H9 (cell line): ENCODE measurements at regions not wholly inside any gene's neighbourhood (a gene's known extent, or its start where the extent isn't known, plus 50 kb on each side); places are given as distances from the start of the nearest gene placed in this dataset.

Experiments
- DNase-seq: peaks from one replicate; pipeline ENCODE4 v3.0.0-alpha.2; 2017
- H2AFZ ChIP-seq: one replicate; pipeline ENCODE4 v1.6.1; 2013; ENCODE audit warnings: mild to moderate bottlenecking, low read length, control low read depth, moderate library complexity
- H2AK5ac ChIP-seq: 2 replicates; pipeline ENCODE4 v1.6.1; 2013; ENCODE audit warnings: low read length, control low read depth, mixed read lengths; ENCODE audit not compliant: insufficient read length
- H2BK120ac ChIP-seq: one replicate; pipeline ENCODE4 v1.6.1; 2013; ENCODE audit warnings: low read depth, mild to moderate bottlenecking, low read length, control low read depth, inconsistent platforms; ENCODE audit not compliant: poor library complexity, severe bottlenecking
- H2BK12ac ChIP-seq: 2 replicates; pipeline ENCODE4 v1.6.1; 2013; ENCODE audit warnings: low read length, control low read depth, mixed read lengths, low read depth; ENCODE audit not compliant: insufficient read length
- H2BK15ac ChIP-seq: 2 replicates; pipeline ENCODE4 v1.6.1; 2013; ENCODE audit warnings: low read depth, low read length, control low read depth
- H2BK20ac ChIP-seq: one replicate; pipeline ENCODE4 v1.6.1; 2013; ENCODE audit warnings: low read depth, mild to moderate bottlenecking, low read length, control low read depth, inconsistent platforms; ENCODE audit not compliant: poor library complexity, severe bottlenecking
- H2BK5ac ChIP-seq: 2 replicates; pipeline ENCODE4 v1.6.1; 2013; ENCODE audit warnings: low read length, control low read depth, mixed read lengths; ENCODE audit not compliant: insufficient read length
- H3K14ac ChIP-seq: 2 replicates; pipeline ENCODE4 v1.6.1; 2013; ENCODE audit warnings: low read length, control low read depth; ENCODE audit not compliant: insufficient read depth
- H3K18ac ChIP-seq: 2 replicates; pipeline ENCODE4 v1.6.1; 2013; ENCODE audit warnings: low read depth, mild to moderate bottlenecking, mixed read lengths, low read length, control low read depth; ENCODE audit not compliant: insufficient read length
- H3K23ac ChIP-seq: 2 replicates; pipeline ENCODE4 v1.6.1; 2013; ENCODE audit warnings: low read length, control low read depth, mixed read lengths, low read depth; ENCODE audit not compliant: insufficient read length
- H3K23me2 ChIP-seq: 2 replicates; pipeline ENCODE4 v1.6.1; 2013; ENCODE audit warnings: low read depth, mild to moderate bottlenecking, mixed read lengths, low read length, control low read depth; ENCODE audit not compliant: insufficient read length, poor library complexity, severe bottlenecking
- H3K27ac ChIP-seq: 2 replicates; pipeline ENCODE4 v1.5.1; 2013; ENCODE audit warnings: low read length, control low read depth, mixed read lengths, low read depth; ENCODE audit not compliant: insufficient read length
- H3K27me3 ChIP-seq: 2 replicates; pipeline ENCODE4 v1.6.1; 2013; ENCODE audit warnings: low read length, control low read depth, inconsistent platforms; ENCODE audit not compliant: insufficient read depth
- H3K4ac ChIP-seq: 2 replicates; pipeline ENCODE4 v1.6.1; 2013; ENCODE audit warnings: low read depth, mild to moderate bottlenecking, control low read depth, inconsistent platforms, low read length, moderate library complexity
- H3K4me1 ChIP-seq: 2 replicates; pipeline ENCODE4 v1.6.1; 2013; ENCODE audit warnings: low read length, control low read depth, inconsistent platforms; ENCODE audit not compliant: insufficient read depth
- H3K4me2 ChIP-seq: 2 replicates; pipeline ENCODE4 v1.6.1; 2013; ENCODE audit warnings: low read length, control low read depth, mixed read lengths; ENCODE audit not compliant: insufficient read length, insufficient read depth
- H3K56ac ChIP-seq: 2 replicates; pipeline ENCODE4 v1.6.1; 2013; ENCODE audit warnings: low read depth, mild to moderate bottlenecking, mixed read lengths, low read length, control low read depth; ENCODE audit not compliant: insufficient read length
- H3K79me1 ChIP-seq: 2 replicates; pipeline ENCODE4 v1.6.1; 2013; ENCODE audit warnings: low read depth, mild to moderate bottlenecking, moderate library complexity, low read length, control low read depth, inconsistent platforms; ENCODE audit not compliant: insufficient read depth, poor library complexity, severe bottlenecking
- H3K79me2 ChIP-seq: 2 replicates; pipeline ENCODE4 v1.6.1; 2013; ENCODE audit warnings: low read length, control low read depth, inconsistent platforms; ENCODE audit not compliant: insufficient read depth
- H3K9ac ChIP-seq: 2 replicates; pipeline ENCODE4 v1.6.1; 2013; ENCODE audit warnings: low read length, control low read depth, mixed read lengths; ENCODE audit not compliant: insufficient read length; ENCODE audit errors: extremely low read depth
- H3K9me3 ChIP-seq: one replicate; pipeline ENCODE4 v1.6.1; 2013; ENCODE audit warnings: low read depth, low read length, inconsistent platforms; ENCODE audit not compliant: control insufficient read depth
- H3T11ph ChIP-seq: one replicate; pipeline ENCODE4 v1.6.1; 2013; ENCODE audit warnings: mild to moderate bottlenecking, low read length, control low read depth, inconsistent platforms
- H4K20me1 ChIP-seq: one replicate; pipeline ENCODE4 v1.6.1; 2013; ENCODE audit not compliant: control insufficient read depth, insufficient read length, insufficient read depth
- H4K5ac ChIP-seq: 2 replicates; pipeline ENCODE4 v1.6.1; 2013; ENCODE audit warnings: low read depth, mild to moderate bottlenecking, mixed read lengths, low read length, control low read depth; ENCODE audit not compliant: insufficient read length
- H4K8ac ChIP-seq: replicated peaks from 2 replicates; pipeline ENCODE4 v1.6.1; 2013; ENCODE audit warnings: low read length, control low read depth, mixed read lengths, low read depth; ENCODE audit not compliant: insufficient read length
- H4K91ac ChIP-seq: 2 replicates; pipeline ENCODE4 v1.6.1; 2013; ENCODE audit warnings: low read depth, mild to moderate bottlenecking, moderate library complexity, mixed read lengths, low read length, control low read depth; ENCODE audit not compliant: insufficient read length
- H3K27ac Mint-ChIP-seq, 3 experiments: 2 replicates in 2 of 3; 3 replicates in 1 of 3; pipeline ENCODE4 v1.8.0; 2020 to 2021; ENCODE audit warnings: mixed read lengths in 3 of 3, mild to moderate bottlenecking in 1 of 3, moderate library complexity in 1 of 3
- H3K27me3 Mint-ChIP-seq: 2 replicates; pipeline ENCODE4 v1.8.0; 2021; ENCODE audit warnings: low read depth, mild to moderate bottlenecking, moderate library complexity, mixed read lengths
- H3K36me3 Mint-ChIP-seq, 3 experiments: 2 replicates in 2 of 3; 3 replicates in 1 of 3; pipeline ENCODE4 v1.8.0; 2020 to 2021; ENCODE audit warnings: low read depth in 3 of 3, mixed read lengths in 3 of 3; ENCODE audit not compliant: insufficient read depth in 1 of 3
- H3K4me1 Mint-ChIP-seq, 2 experiments: 2 replicates each; pipeline ENCODE4 v1.8.0; 2020; ENCODE audit warnings: mixed read lengths in 2 of 2
- H3K4me3 Mint-ChIP-seq, 2 experiments: 2 replicates in 1 of 2; 3 replicates in 1 of 2; pipeline ENCODE4 v1.8.0; 2020 to 2021; ENCODE audit warnings: mild to moderate bottlenecking in 2 of 2, mixed read lengths in 2 of 2, moderate library complexity in 1 of 2
- H3K9me3 Mint-ChIP-seq, 2 experiments: 2 replicates in 1 of 2; 3 replicates in 1 of 2; pipeline ENCODE4 v1.8.0; 2020; ENCODE audit warnings: mild to moderate bottlenecking in 2 of 2, mixed read lengths in 2 of 2, moderate library complexity in 1 of 2
- CTCF ChIP-seq: fragments of 200-600 bp; sonication (generic); conservative IDR thresholded peaks from 3 replicates; pipeline ENCODE4 v1.8.0; 2021; ENCODE audit warnings: antibody characterized with exemption, mild to moderate bottlenecking
- WGBS: extraction: QIAGEN DNeasy Blood & Tissue Kit; methylation state at CpG from one replicate; pipeline ENCODE4 v1.1.7; 2013; ENCODE audit warnings: missing lambda C conversion rate, low lambda C conversion rate, mixed read lengths; ENCODE audit not compliant: insufficient read length; ENCODE audit errors: extremely low coverage; 5-methylcytosine and 5-hydroxymethylcytosine counted together

DNA sequence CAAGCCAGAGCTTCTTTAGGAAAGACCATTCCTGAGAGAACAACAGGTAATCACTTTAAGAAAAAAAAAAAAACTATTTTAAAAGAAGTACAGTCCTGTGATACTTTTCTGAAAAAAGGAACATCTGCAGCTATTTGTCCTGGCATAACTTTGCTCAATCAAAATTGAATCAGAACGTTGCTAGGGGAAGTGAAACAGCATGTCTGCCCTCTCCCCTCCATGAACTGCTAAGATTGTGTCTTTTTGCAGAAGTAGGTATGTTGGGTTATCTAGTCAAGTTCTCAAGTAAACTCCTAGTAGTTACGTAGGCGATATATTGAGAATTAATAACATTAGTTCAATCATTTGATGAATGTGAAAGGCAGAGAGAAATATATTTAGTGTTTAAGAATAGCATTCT lies 1013.3 kb downstream of the TUSC7 start:
- peaks cover 0 to 2% of the 10 kb centered on the region in 2 experiments; a peak in 1 of 5 replicates for H3K9me3 Mint-ChIP-seq
- DNase-seq, result no peak
- H3K4ac ChIP-seq, result no peak overlapping the region
- H3K36me3 Mint-ChIP-seq, result no peaks in the 10 kb centered on the region; a peak in 1 of 7 replicates
- no peak overlapping the region for H4K8ac ChIP-seq
- no peaks in the 10 kb centered on the region for H4K20me1 ChIP-seq
- H3K79me1 ChIP-seq, result no peaks in the 10 kb centered on the region
- no peak overlapping the region for H4K5ac ChIP-seq
- no peak overlapping the region for H3K14ac ChIP-seq
- H4K91ac ChIP-seq, result no peak overlapping the region
- H2AK5ac ChIP-seq, result no peak overlapping the region
- no peak overlapping the region for H3K23ac ChIP-seq
- no peak overlapping the region; a peak in 1 of 5 replicates for H3K4me3 Mint-ChIP-seq
- H3K9me3 ChIP-seq, result no peaks in the 10 kb centered on the region
- no CpG with 5 or more reads among the region's 3 CpGs for WGBS
- H3K27me3 ChIP-seq, result no peaks in the 10 kb centered on the region
- H2BK120ac ChIP-seq, result no peak overlapping the region
- TF ChIP-seq CTCF, result no peak
- no peaks in the 10 kb centered on the region for H3K4me1 ChIP-seq
- H3K27ac ChIP-seq, result no peak overlapping the region
- no peak overlapping the region for H2AFZ ChIP-seq
- no peaks in the 10 kb centered on the region for H3K27me3 Mint-ChIP-seq
- H2BK12ac ChIP-seq, result no peak overlapping the region
- H2BK20ac ChIP-seq, result no peak overlapping the region
- H3T11ph ChIP-seq, result no peak overlapping the region
- no peak overlapping the region for H2BK5ac ChIP-seq
- H3K23me2 ChIP-seq, result no peaks in the 10 kb centered on the region
- peaks cover 4 to 5% of the 10 kb centered on the region in 2 experiments for H3K4me1 Mint-ChIP-seq
- no peak overlapping the region for H3K27ac Mint-ChIP-seq
- no peaks in the 10 kb centered on the region for H3K79me2 ChIP-seq
- H3K56ac ChIP-seq, result no peak overlapping the region
- H3K9ac ChIP-seq, result no peak overlapping the region
- H3K4me2 ChIP-seq, result no peak overlapping the region
- no peak overlapping the region for H2BK15ac ChIP-seq
- H3K18ac ChIP-seq, result no peak overlapping the region
